ENCODE measurements at regions not wholly inside any gene's neighbourhood (a gene's known extent, or its start where the extent isn't known, plus 50 kb on each side); places are given as distances from the start of the nearest gene placed in this dataset.

DNA sequence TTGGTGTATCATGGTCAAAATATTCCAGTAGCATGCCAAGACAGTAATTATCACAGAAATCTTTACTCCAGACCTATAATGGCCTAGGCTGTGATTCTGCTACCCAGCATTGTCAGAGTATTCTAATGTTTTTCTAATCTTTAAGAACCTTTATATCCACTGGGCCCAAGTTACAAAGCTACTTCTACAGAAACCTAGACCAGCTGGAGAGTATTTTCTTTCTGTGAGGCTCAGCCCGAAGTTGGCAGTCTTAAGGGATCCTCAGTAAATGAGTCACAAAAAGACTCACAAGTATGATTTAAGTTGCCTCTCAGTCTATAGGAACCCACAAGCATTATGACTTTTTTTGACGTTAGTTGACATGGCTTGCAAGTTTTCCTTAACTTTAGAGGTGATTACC is 638.5 kb upstream of the FAM241A start:
- no peak overlapping the region for H3K4me3 ChIP-seq (ENCODE audit: extremely low read depth in 1 of 4, insufficient read depth in 2 of 4, low read depth in 3 of 4, low read length in 4 of 4)
- no peak for FAIRE-seq
- H3K79me2 ChIP-seq (ENCODE audit: control insufficient read depth in 1 of 2, insufficient read depth in 2 of 2, low read length in 2 of 2) = no peaks in the 10 kb centered on the region
- ChIA-PET POLR2A (ENCODE audit: partially characterized antibody) (no interaction called here), CTCF (ENCODE audit: partially characterized antibody) (no interaction called here)
- no peak overlapping the region for H3K4me2 ChIP-seq (ENCODE audit: insufficient read depth in 1 of 2, low read depth in 2 of 2, low read length in 2 of 2)
- no peak overlapping the region for H3K9ac ChIP-seq (replicated peaks in 1 of 4; ENCODE audit: extremely low read depth in 1 of 4, low read depth in 3 of 4, low read length in 3 of 4)
- no peak overlapping the region for H2AK5ac ChIP-seq (ENCODE audit: low read depth, low read length)
- no peak overlapping the region for H2BK120ac ChIP-seq (replicated peaks; ENCODE audit: low read depth, low read length)
- TF ChIP-seq KDM4A (IDR thresholded peaks at IDR 0.05; ENCODE audit: low read depth, low read length, severe bottlenecking) (no peak), USF2 (IDR thresholded peaks at IDR 0.05; ENCODE audit: low read length) (no peak), TBP (IDR thresholded peaks at IDR 0.05; ENCODE audit: low read depth, low read length) (no peak), ATF3 (IDR thresholded peaks at IDR 0.05; ENCODE audit: insufficient read depth, low read depth, low read length) (no peak), JUN (IDR thresholded peaks at IDR 0.05; ENCODE audit: low read depth, low read length) (no peak), NANOG (IDR thresholded peaks at IDR 0.05; ENCODE audit: insufficient read depth, low read depth, low read length, poor library complexity, severe bottlenecking) (no peak)
- no peak overlapping the region for H2BK5ac ChIP-seq (ENCODE audit: low read depth, low read length)
- WGBS, 2 experiments (ENCODE audit: extremely low coverage in 1 of 2, insufficient coverage in 1 of 2, insufficient read length in 1 of 2, insufficient replicate concordance in 2 of 2, low coverage in 1 of 2, low lambda C conversion rate in 2 of 2, missing lambda C conversion rate in 1 of 2) = 89% methylated on average over 2 of the region's 2 CpGs; no CpG with 5 or more reads in 1 of the 2 experiments
- no peak overlapping the region for H4K91ac ChIP-seq (replicated peaks; ENCODE audit: insufficient read length, low read length)
- H3K9me3 ChIP-seq (ENCODE audit: insufficient read depth in 2 of 2, low read depth in 1 of 2, low read length in 1 of 2) = no peaks in the 10 kb centered on the region
- no peak overlapping the region for H4K5ac ChIP-seq (ENCODE audit: insufficient read length, low read depth, low read length)
- no peak overlapping the region for H2BK12ac ChIP-seq (ENCODE audit: low read depth, low read length)
- H2BK20ac ChIP-seq (ENCODE audit: low read length) = no peak overlapping the region
- no peak overlapping the region for H3K18ac ChIP-seq (ENCODE audit: extremely low read depth, low read length)
- H3K23me2 ChIP-seq (ENCODE audit: low read depth, low read length) = no peaks in the 10 kb centered on the region
- no peak overlapping the region for H3K27ac ChIP-seq (ENCODE audit: low read depth, low read length)
- H2AFZ ChIP-seq (ENCODE audit: low read length) = no peak overlapping the region; the same call in 1 of the 2 replicates
- no peak for DNase-seq (ENCODE audit: low read depth in 1 of 2, low spot score in 2 of 2)
- H4K20me1 ChIP-seq (replicated peaks in 1 of 2; ENCODE audit: control insufficient read depth in 1 of 2, insufficient read depth in 2 of 2, low read length in 2 of 2) = no peaks in the 10 kb centered on the region
- no peak overlapping the region for H3K14ac ChIP-seq (ENCODE audit: insufficient read length)
- H3K27me3 ChIP-seq (replicated peaks in 1 of 4; ENCODE audit: control insufficient read depth in 3 of 4, extremely low read depth in 1 of 4, insufficient read depth in 3 of 4, low read length in 3 of 4) = no peaks in the 10 kb centered on the region
- H3K79me1 ChIP-seq (ENCODE audit: low read depth, low read length) = no peaks in the 10 kb centered on the region
- no peak overlapping the region for H2BK15ac ChIP-seq (ENCODE audit: low read length)
- H4K8ac ChIP-seq (ENCODE audit: extremely low read depth, insufficient read depth, low read length) = no peak overlapping the region
- H3K4ac ChIP-seq (replicated peaks; ENCODE audit: insufficient read length, low read depth, low read length) = no peak overlapping the region
- no peaks in the 10 kb centered on the region for H3K36me3 ChIP-seq (ENCODE audit: control insufficient read depth in 2 of 4, insufficient read depth in 4 of 4, low read length in 3 of 4)
- H3K23ac ChIP-seq (ENCODE audit: insufficient read length) = no peak overlapping the region
- H3K56ac ChIP-seq (replicated peaks; ENCODE audit: insufficient read length, low read depth, low read length) = no peak overlapping the region
- no peaks in the 10 kb centered on the region for H3K4me1 ChIP-seq (replicated peaks in 1 of 4; ENCODE audit: control insufficient read depth in 3 of 4, insufficient read depth in 4 of 4, low read length in 3 of 4)
